ENCODE measurements at regions not wholly inside any gene's neighbourhood (a gene's known extent, or its start where the extent isn't known, plus 50 kb on each side); places are given as distances from the start of the nearest gene placed in this dataset.
"Not testable (repeated sequence)": the region's sequence is repeated elsewhere in the genome, so short reads cannot be mapped to it uniquely, and the experiment has no call there.

- H3K9me3 Mint-ChIP-seq: peaks cover 4% of the 10 kb centered on the region
- H3K36me3 Mint-ChIP-seq: no peaks in the 10 kb centered on the region
- H3K27ac Mint-ChIP-seq: no peak overlapping the region
- H3K27me3 Mint-ChIP-seq: no peaks in the 10 kb centered on the region
- ATAC-seq: no peak
- no peak overlapping the region for H3K4me3 Mint-ChIP-seq
- H3K4me1 Mint-ChIP-seq: no peaks in the 10 kb centered on the region
Measured at GRCh38 chr3:96370637-96371036, 443.8 kb upstream of the EPHA6 start.

DNA sequence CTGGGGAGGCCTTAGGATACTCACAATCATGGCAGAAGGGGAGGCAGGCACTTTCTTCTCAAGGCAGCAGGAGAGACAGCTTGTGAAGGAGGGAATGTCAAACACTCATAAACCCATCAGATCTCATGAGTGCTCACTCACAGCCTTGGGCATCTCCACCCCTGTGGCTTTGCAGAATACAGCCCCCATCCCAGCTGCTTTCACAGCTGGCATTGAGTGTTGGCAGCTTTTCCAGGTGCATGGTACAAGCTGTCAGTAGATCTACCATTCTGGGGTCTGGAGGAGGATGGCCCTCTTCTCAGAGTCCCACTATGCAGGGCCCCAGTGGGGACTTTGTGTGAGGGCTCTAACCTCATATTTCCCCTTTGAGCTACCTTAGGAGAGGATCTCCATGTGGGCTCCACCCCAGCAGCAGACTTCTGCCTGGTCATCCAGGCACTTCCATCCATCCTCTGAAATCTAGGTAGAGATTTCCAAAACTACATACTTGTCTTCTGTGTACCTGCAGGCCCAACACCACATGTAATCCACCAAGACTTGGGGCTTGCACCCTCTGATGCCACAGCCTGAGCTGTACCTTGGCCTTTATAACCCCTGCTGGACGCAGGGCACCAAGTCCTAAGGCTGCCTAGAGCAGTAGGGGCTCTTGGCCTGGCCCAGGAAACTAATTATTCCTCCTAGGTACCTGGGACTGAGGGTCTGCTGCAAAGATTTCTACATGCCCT is 404.2 kb upstream of the EPHA6 start:
- Mint-ChIP-seq H3K9me3 (peaks cover 9% of the 10 kb centered on the region), H3K4me3 (no peak overlapping the region), H3K27me3 (no peaks in the 10 kb centered on the region), H3K4me1 (no peaks in the 10 kb centered on the region), H3K27ac (no peak overlapping the region), H3K36me3 (no peaks in the 10 kb centered on the region)
- no peak for ATAC-seq

- peak; percentile 34 for ATAC-seq
Measured at GRCh38 chr3:96416549-96417255, 397.7 kb upstream of the EPHA6 start.

DNA sequence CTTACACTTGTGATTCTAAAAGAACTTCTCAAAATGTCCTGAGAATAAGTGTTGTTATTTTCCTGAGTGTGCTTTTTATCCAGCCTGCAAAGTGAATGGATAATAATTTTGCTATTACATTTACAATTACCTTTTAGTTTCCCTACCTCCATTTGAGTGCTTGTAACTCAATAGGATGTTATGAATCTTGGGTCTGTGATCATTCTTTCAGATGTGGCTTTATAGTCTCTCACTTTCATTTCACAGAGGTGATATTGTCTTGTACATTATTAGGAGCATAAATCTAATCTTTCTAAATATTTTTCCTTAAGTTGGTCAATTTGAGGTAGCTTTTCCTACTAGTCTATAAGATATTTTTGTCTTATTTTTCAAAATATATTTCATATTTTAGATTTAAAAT is 386.3 kb upstream of the EPHA6 start:
- H3K4me3 Mint-ChIP-seq: no peak overlapping the region
- H3K9me3 Mint-ChIP-seq: peaks cover 3% of the 10 kb centered on the region
- no peaks in the 10 kb centered on the region for H3K27me3 Mint-ChIP-seq
- no peak overlapping the region for H3K27ac Mint-ChIP-seq
- H3K36me3 Mint-ChIP-seq: no peaks in the 10 kb centered on the region
- no peak for ATAC-seq
- no peaks in the 10 kb centered on the region for H3K4me1 Mint-ChIP-seq

More at GRCh38 chr3:96416549-96417255, 397.7 kb upstream of the EPHA6 start:
- Mint-ChIP-seq H3K36me3 (no peaks in the 10 kb centered on the region), H3K27me3 (no peaks in the 10 kb centered on the region), H3K4me1 (no peaks in the 10 kb centered on the region), H3K4me3 (no peak overlapping the region), H3K9me3 (peaks cover 9% of the 10 kb centered on the region), H3K27ac (no peak overlapping the region)

- Mint-ChIP-seq H3K27me3 (no peaks in the 10 kb centered on the region), H3K27ac (no peak overlapping the region), H3K4me1 (no peaks in the 10 kb centered on the region), H3K36me3 (no peaks in the 10 kb centered on the region), H3K9me3 (no peaks in the 10 kb centered on the region), H3K4me3 (no peak overlapping the region)
- ATAC-seq: no peak
Measured at GRCh38 chr3:96430079-96430478, 384.3 kb upstream of the EPHA6 start.

GRCh38 chr3:96434651-96435050 is 379.7 kb upstream of the EPHA6 start:
- no peak overlapping the region for H3K27ac Mint-ChIP-seq
- H3K4me3 Mint-ChIP-seq: no peak overlapping the region
- no peaks in the 10 kb centered on the region for H3K36me3 Mint-ChIP-seq
- ATAC-seq: no peak
- H3K27me3 Mint-ChIP-seq: no peaks in the 10 kb centered on the region
- H3K9me3 Mint-ChIP-seq: no peaks in the 10 kb centered on the region
- no peaks in the 10 kb centered on the region for H3K4me1 Mint-ChIP-seq

GRCh38 chr3:96449346-96449745 is 365.0 kb upstream of the EPHA6 start:
- no peaks in the 10 kb centered on the region for H3K4me1 Mint-ChIP-seq
- no peaks in the 10 kb centered on the region for H3K36me3 Mint-ChIP-seq
- H3K4me3 Mint-ChIP-seq: no peak overlapping the region
- no peak for ATAC-seq
- H3K27ac Mint-ChIP-seq: no peak overlapping the region
- no peaks in the 10 kb centered on the region for H3K27me3 Mint-ChIP-seq
- peaks cover 7% of the 10 kb centered on the region for H3K9me3 Mint-ChIP-seq

DNA sequence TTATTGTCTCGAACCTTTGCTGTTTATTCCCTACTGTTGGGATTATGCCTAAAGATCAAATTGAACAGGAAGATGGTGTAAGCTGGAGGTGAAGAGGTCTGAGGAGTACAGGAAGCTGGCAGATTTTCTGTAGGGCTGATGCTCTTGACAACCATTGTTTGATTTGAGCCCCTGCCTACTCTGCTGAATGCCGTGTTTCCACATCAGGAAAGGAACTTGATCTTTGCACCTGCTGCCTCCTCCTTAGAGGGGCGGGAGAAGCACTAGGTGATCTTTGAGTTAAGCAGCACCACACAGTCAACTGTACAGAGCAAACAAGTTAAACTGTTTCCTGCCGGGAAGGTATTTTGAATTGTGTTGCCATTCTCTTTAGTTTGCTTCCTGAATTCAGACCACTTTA is 364.6 kb upstream of the EPHA6 start:
- no peak overlapping the region for H3K27ac Mint-ChIP-seq
- no peaks in the 10 kb centered on the region for H3K36me3 Mint-ChIP-seq
- H3K4me3 Mint-ChIP-seq: no peak overlapping the region
- no peaks in the 10 kb centered on the region for H3K4me1 Mint-ChIP-seq
- H3K27me3 Mint-ChIP-seq: no peaks in the 10 kb centered on the region
- ATAC-seq: no peak
- H3K9me3 Mint-ChIP-seq: peaks cover 7% of the 10 kb centered on the region

DNA sequence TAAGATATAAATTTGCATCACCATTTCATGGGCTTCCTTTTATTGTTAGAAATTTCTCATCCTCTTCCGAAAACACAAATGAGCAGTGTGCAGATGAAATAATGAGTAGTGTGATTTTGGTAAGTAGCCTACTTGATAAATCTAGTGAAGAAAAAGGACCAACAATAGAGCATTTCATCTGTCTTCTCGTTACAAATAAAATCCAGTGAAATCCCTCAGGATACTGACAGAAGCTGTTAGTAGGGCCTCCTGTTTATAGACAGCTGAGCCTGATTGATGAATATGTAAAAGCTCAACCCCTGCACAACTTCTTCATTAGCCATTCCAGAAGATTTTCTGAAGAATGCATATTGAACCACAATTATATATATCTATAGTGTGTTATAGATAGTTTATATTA is 363.7 kb upstream of the EPHA6 start:
- no peak for ATAC-seq
- no peak overlapping the region for H3K4me3 Mint-ChIP-seq
- no peak overlapping the region for H3K27ac Mint-ChIP-seq
- H3K4me1 Mint-ChIP-seq: no peaks in the 10 kb centered on the region
- H3K36me3 Mint-ChIP-seq: no peaks in the 10 kb centered on the region
- peaks cover 7% of the 10 kb centered on the region for H3K9me3 Mint-ChIP-seq
- no peaks in the 10 kb centered on the region for H3K27me3 Mint-ChIP-seq

DNA sequence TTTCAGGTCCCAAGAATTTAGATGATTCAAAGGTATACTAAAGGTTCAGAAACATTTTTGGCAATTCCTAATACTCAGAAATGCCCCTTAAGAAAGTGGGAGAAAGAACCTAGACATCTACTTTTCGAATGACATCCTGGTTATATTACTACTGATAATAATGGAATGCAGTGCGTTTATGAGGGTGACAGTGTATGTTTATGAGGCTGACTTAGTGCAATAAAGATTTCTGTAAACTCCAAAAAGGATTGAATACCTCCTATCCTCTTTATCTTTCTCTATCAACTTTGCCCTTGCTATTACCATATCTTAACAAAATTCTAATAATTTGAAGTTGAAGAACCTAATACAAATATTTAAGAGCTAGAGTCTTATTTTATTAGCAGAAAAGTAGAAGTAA is 348.9 kb upstream of the EPHA6 start:
- no peaks in the 10 kb centered on the region for H3K4me1 Mint-ChIP-seq
- no peaks in the 10 kb centered on the region for H3K9me3 Mint-ChIP-seq
- no peaks in the 10 kb centered on the region for H3K27me3 Mint-ChIP-seq
- ATAC-seq: no peak
- no peak overlapping the region for H3K27ac Mint-ChIP-seq
- H3K4me3 Mint-ChIP-seq: no peak overlapping the region
- H3K36me3 Mint-ChIP-seq: no peaks in the 10 kb centered on the region

GRCh38 chr3:96466441-96466840 is 348.0 kb upstream of the EPHA6 start:
- no peaks in the 10 kb centered on the region for H3K9me3 Mint-ChIP-seq
- no peak overlapping the region for H3K27ac Mint-ChIP-seq
- H3K4me3 Mint-ChIP-seq: no peak overlapping the region
- H3K4me1 Mint-ChIP-seq: no peaks in the 10 kb centered on the region
- no peak for ATAC-seq
- no peaks in the 10 kb centered on the region for H3K27me3 Mint-ChIP-seq
- no peaks in the 10 kb centered on the region for H3K36me3 Mint-ChIP-seq

- H3K27ac Mint-ChIP-seq: no peak overlapping the region
- no peak for ATAC-seq
- no peaks in the 10 kb centered on the region for H3K27me3 Mint-ChIP-seq
- H3K36me3 Mint-ChIP-seq: no peaks in the 10 kb centered on the region
- no peak overlapping the region for H3K4me3 Mint-ChIP-seq
- no peaks in the 10 kb centered on the region for H3K4me1 Mint-ChIP-seq
- no peaks in the 10 kb centered on the region for H3K9me3 Mint-ChIP-seq
Measured at GRCh38 chr3:96467639-96468038, 346.8 kb upstream of the EPHA6 start.

GRCh38 chr3:96478496-96478895 is 335.9 kb upstream of the EPHA6 start:
- ATAC-seq: no peak
- no peaks in the 10 kb centered on the region for H3K4me1 Mint-ChIP-seq
- H3K27ac Mint-ChIP-seq: no peak overlapping the region
- peaks cover 2% of the 10 kb centered on the region for H3K9me3 Mint-ChIP-seq
- no peaks in the 10 kb centered on the region for H3K27me3 Mint-ChIP-seq
- H3K4me3 Mint-ChIP-seq: no peak overlapping the region
- H3K36me3 Mint-ChIP-seq: no peaks in the 10 kb centered on the region

GRCh38 chr3:96480881-96481280 is 333.5 kb upstream of the EPHA6 start:
- Mint-ChIP-seq H3K27ac (no peak overlapping the region), H3K4me3 (no peak overlapping the region), H3K27me3 (no peaks in the 10 kb centered on the region), H3K36me3 (no peaks in the 10 kb centered on the region), H3K4me1 (no peaks in the 10 kb centered on the region), H3K9me3 (peaks cover 2% of the 10 kb centered on the region)
- ATAC-seq: no peak

- not testable (repeated sequence) for ATAC-seq, H3K27me3 Mint-ChIP-seq, H3K36me3 Mint-ChIP-seq, H3K4me1 Mint-ChIP-seq, H3K9me3 Mint-ChIP-seq, H3K27ac Mint-ChIP-seq, H3K4me3 Mint-ChIP-seq
Measured at GRCh38 chr3:96483191-96483590, 331.2 kb upstream of the EPHA6 start.

- peaks cover 5% of the 10 kb centered on the region for H3K9me3 Mint-ChIP-seq
- no peak for ATAC-seq
- H3K27ac Mint-ChIP-seq: no peak overlapping the region
- H3K4me1 Mint-ChIP-seq: no peaks in the 10 kb centered on the region
- no peak overlapping the region for H3K4me3 Mint-ChIP-seq
- no peaks in the 10 kb centered on the region for H3K27me3 Mint-ChIP-seq
- H3K36me3 Mint-ChIP-seq: no peaks in the 10 kb centered on the region
Measured at GRCh38 chr3:96483781-96484180, 330.6 kb upstream of the EPHA6 start.

All from stimulated activated memory B cell treated with anti-CD40 and anti-IgM and Interleukin-4, amounts not matched to agents 10 μg/mL and 1 μg/mL and 100 μg/mL, for 72 hours (primary cell).